Psoas muscle (tissue), 7 donors: ENCODE measurements at regions not wholly inside any gene's neighbourhood (a gene's known extent, or its start where the extent isn't known, plus 50 kb on each side); places are given as distances from the start of the nearest gene placed in this dataset.

Experiments used
- ATAC-seq, 4 donors: fragments of 200-7000 bp; cut with Tn5 transposase; one replicate each; pipeline ENCODE4 v1.9.1; 2020; ENCODE audit warnings: moderate library complexity in 3 of 4, mild to moderate bottlenecking in 2 of 4
- DNase-seq, 2 donors: peaks; one replicate each; pipeline ENCODE4 v3.0.0-alpha.2; 2020
- H3K27ac ChIP-seq: fragments of 200-600 bp; one replicate; pipeline ENCODE4 v1.8.0; 2022
- H3K27me3 ChIP-seq, 3 donors: fragments of 200-600 bp in 1 of 3; one replicate each; pipeline versions ENCODE4 v1.6.1 to v1.8.0; 2013 to 2022; ENCODE audit warnings: low read length in 2 of 3, mild to moderate bottlenecking in 2 of 3, moderate library complexity in 1 of 3; ENCODE audit not compliant: insufficient read depth in 3 of 3
- H3K36me3 ChIP-seq, 2 donors: fragments of 200-600 bp in 1 of 2; one replicate each; pipeline versions ENCODE4 v1.6.1 to v1.8.0; 2013 to 2022; ENCODE audit warnings: low read depth in 1 of 2, mild to moderate bottlenecking in 1 of 2, moderate library complexity in 1 of 2; ENCODE audit not compliant: insufficient read depth in 1 of 2
- H3K4me1 ChIP-seq: fragments of 200-600 bp; one replicate; pipeline ENCODE4 v1.8.0; 2022
- H3K4me3 ChIP-seq: fragments of 200-600 bp; one replicate; pipeline ENCODE4 v1.8.0; 2022; ENCODE audit warnings: mild to moderate bottlenecking
- H3K9me3 ChIP-seq: fragments of 200-600 bp; one replicate; pipeline ENCODE4 v1.8.0; 2022
- WGBS, 3 donors: extraction: QIAGEN DNeasy Blood & Tissue Kit; methylation state at CpG; one replicate each; pipeline versions ENCODE4 v1.1.6 to v1.1.7; 2013; 5-methylcytosine and 5-hydroxymethylcytosine counted together
- intact Hi-C, 2 donors: fragments of 100-400 bp; cut with DNase I; formaldehyde crosslinking; loops; one replicate each; pipeline versions ENCODE4 v1.11.0 to v1.14.2; 2022
- TF ChIP-seq, protein P1 (sequence below): fragments of 200-600 bp; IDR thresholded peaks from one replicate; pipeline ENCODE4 v1.8.0; 2022; ENCODE audit warnings: antibody characterized with exemption
- donor health status: healthy with polysubstance abuse.
- donor health status: DM: no; HTN: no; CAD: no; lungs with moderate emphysema.
- donor health status: Bipolar disorder and iron deficiency.
- donor health status: healthy.
- donor health status: DM: yes; HTN: yes; CAD: no.
- donor health status: DM: no; HTN: no; CAD: no.
- donor health status: DM: yes; HTN: yes; CAD: no.

DNA sequence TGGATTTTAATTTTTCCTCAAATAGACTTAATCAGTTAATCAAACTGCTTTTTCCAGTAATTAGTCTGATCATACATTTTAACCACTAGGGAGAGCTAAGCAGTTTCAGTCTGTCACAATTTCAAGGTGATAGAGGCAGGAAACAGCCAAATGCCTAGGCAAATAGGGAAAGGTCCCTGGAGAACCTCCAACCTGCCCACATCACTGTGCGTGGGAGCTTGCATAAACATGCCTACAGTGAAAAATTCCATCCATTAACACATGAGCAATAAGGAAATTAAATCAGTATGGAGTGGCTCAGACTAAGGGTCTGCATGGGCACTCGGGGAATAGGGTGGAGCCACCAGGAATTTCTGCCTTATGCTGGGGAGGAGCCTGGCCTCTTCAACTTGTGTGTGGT is 74.6 kb downstream of the AASDHPPT start:
- 44 to 58% (median 45%) methylated on average over 2 of the region's 2 CpGs for WGBS, 3 donors

GRCh38 chr11:106152824-106153223 is 75.4 kb downstream of the AASDHPPT start:
- H3K4me3 ChIP-seq: no peak overlapping the region
- H3K9me3 ChIP-seq: no peaks in the 10 kb centered on the region
- DNase-seq: no peak
- intact Hi-C loops: no loop called here
- no peak overlapping the region for H3K27ac ChIP-seq
- no peaks in the 10 kb centered on the region for H3K27me3 ChIP-seq
- no peaks in the 10 kb centered on the region for H3K4me1 ChIP-seq
- 0 to 3% (median 2%) methylated on average over 1 of the region's 1 CpG for WGBS, 3 donors
- TF ChIP-seq, protein P1, sequence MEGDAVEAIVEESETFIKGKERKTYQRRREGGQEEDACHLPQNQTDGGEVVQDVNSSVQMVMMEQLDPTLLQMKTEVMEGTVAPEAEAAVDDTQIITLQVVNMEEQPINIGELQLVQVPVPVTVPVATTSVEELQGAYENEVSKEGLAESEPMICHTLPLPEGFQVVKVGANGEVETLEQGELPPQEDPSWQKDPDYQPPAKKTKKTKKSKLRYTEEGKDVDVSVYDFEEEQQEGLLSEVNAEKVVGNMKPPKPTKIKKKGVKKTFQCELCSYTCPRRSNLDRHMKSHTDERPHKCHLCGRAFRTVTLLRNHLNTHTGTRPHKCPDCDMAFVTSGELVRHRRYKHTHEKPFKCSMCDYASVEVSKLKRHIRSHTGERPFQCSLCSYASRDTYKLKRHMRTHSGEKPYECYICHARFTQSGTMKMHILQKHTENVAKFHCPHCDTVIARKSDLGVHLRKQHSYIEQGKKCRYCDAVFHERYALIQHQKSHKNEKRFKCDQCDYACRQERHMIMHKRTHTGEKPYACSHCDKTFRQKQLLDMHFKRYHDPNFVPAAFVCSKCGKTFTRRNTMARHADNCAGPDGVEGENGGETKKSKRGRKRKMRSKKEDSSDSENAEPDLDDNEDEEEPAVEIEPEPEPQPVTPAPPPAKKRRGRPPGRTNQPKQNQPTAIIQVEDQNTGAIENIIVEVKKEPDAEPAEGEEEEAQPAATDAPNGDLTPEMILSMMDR: no peak
- no peak for ATAC-seq
- no peaks in the 10 kb centered on the region for H3K36me3 ChIP-seq

More for the DNA sequence above, 74.6 kb downstream of the AASDHPPT start:
- TF ChIP-seq, protein P1: no peak
- intact Hi-C loops: no loop called here
- DNase-seq: no peak
- Histone ChIP-seq H3K27ac (no peak overlapping the region), H3K4me3 (no peak overlapping the region), H3K9me3 (no peaks in the 10 kb centered on the region), H3K36me3 (no peaks in the 10 kb centered on the region), H3K27me3 (no peaks in the 10 kb centered on the region), H3K4me1 (no peaks in the 10 kb centered on the region)
- no peak for ATAC-seq

GRCh38 chr11:106156290-106156937 is 79.0 kb downstream of the AASDHPPT start:
- TF ChIP-seq, protein P1: no peak
- no peak for DNase-seq
- Histone ChIP-seq H3K4me3 (no peak overlapping the region), H3K27ac (no peak overlapping the region), H3K36me3 (no peaks in the 10 kb centered on the region), H3K27me3 (no peaks in the 10 kb centered on the region), H3K9me3 (no peaks in the 10 kb centered on the region), H3K4me1 (no peaks in the 10 kb centered on the region)
- no peak for ATAC-seq
- intact Hi-C loops: no loop called here
- WGBS, 3 donors: 18 to 25% (median 23%) methylated on average over 4 of the region's 4 CpGs

DNA sequence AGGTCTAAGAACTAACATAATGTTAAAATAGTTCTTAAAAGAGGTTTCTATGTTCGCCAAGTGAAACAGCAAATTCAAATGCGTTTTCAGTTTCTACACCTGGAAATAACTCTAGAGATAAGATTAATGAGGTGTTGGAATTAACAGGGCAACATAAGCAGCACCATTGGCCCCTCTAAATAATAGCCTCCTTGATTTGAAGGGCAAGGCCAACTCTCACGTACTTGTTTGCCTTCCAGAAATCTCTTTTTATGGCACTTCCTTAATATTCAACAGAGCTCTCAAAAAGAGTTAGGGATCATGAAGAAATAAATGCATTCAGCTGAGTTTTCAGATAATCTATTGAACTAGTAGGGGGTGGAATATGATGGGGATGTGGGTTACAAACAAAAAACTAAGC is 80.9 kb downstream of the AASDHPPT start:
- ATAC-seq (no peak), DNase-seq (no peak)
- no peaks in the 10 kb centered on the region for H3K36me3 ChIP-seq
- H3K27ac ChIP-seq: no peak overlapping the region
- no peaks in the 10 kb centered on the region for H3K4me1 ChIP-seq
- TF ChIP-seq, protein P1: no peak
- no peak overlapping the region for H3K4me3 ChIP-seq
- no peaks in the 10 kb centered on the region for H3K9me3 ChIP-seq
- no peaks in the 10 kb centered on the region for H3K27me3 ChIP-seq
- 72 to 84% (median 74%) methylated on average over 3 of the region's 3 CpGs for WGBS, 3 donors
- intact Hi-C loops: no loop called here

GRCh38 chr11:106159836-106160235 is 82.4 kb downstream of the AASDHPPT start:
- DNase-seq: no peak
- Histone ChIP-seq H3K4me3 (no peak overlapping the region), H3K27me3 (no peaks in the 10 kb centered on the region), H3K4me1 (no peaks in the 10 kb centered on the region), H3K36me3 (no peaks in the 10 kb centered on the region), H3K27ac (no peak overlapping the region), H3K9me3 (no peaks in the 10 kb centered on the region)
- intact Hi-C loops: no loop called here
- TF ChIP-seq, protein P1: no peak
- ATAC-seq: no peak
